B cell (primary cell): ENCODE measurements at regions not wholly inside any gene's neighbourhood (a gene's known extent, or its start where the extent isn't known, plus 50 kb on each side); places are given as distances from the start of the nearest gene placed in this dataset.

Experiments
- EZH2 ChIP-seq: IDR thresholded peaks from 2 replicates; pipeline ENCODE4 v1.6.1; 2012; ENCODE audit warnings: borderline replicate concordance, low read depth, mild to moderate bottlenecking, moderate library complexity, low read length; ENCODE audit not compliant: insufficient read depth, poor library complexity, severe bottlenecking
- TF ChIP-seq, protein P1 (sequence below): fragments of 200-600 bp; IDR thresholded peaks from one replicate; pipeline ENCODE4 v1.8.0; 2022; ENCODE audit warnings: antibody characterized with exemption, mild to moderate bottlenecking

DNA sequence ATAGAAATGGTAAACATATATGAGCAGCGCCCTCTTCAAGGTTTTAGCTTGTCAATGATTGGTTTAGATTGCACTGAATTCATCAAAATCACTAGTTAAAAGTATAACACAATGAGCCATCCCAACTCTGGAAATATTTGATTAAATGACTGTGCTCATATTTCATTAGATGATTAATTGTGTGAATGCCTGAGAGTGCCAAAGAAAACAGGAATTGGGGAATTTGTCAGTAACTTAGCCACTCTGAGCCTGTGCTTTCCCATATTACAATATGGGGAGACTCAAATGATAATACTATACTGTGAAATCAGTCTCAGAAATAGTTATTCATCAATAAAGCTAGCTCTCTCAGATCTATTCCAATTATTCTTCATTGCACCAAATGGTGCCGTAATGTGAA lies 2087.6 kb upstream of the CELF4 start:
- TF ChIP-seq, protein P1, sequence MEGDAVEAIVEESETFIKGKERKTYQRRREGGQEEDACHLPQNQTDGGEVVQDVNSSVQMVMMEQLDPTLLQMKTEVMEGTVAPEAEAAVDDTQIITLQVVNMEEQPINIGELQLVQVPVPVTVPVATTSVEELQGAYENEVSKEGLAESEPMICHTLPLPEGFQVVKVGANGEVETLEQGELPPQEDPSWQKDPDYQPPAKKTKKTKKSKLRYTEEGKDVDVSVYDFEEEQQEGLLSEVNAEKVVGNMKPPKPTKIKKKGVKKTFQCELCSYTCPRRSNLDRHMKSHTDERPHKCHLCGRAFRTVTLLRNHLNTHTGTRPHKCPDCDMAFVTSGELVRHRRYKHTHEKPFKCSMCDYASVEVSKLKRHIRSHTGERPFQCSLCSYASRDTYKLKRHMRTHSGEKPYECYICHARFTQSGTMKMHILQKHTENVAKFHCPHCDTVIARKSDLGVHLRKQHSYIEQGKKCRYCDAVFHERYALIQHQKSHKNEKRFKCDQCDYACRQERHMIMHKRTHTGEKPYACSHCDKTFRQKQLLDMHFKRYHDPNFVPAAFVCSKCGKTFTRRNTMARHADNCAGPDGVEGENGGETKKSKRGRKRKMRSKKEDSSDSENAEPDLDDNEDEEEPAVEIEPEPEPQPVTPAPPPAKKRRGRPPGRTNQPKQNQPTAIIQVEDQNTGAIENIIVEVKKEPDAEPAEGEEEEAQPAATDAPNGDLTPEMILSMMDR, result no peak
- no peak for TF ChIP-seq EZH2
